Right lobe of liver (tissue), 6 donors: ENCODE measurements at regions not wholly inside any gene's neighbourhood (a gene's known extent, or its start where the extent isn't known, plus 50 kb on each side); places are given as distances from the start of the nearest gene placed in this dataset.
"Not testable (repeated sequence)": the region's sequence is repeated elsewhere in the genome, so short reads cannot be mapped to it uniquely, and the experiment has no call there.

Experiments used
- ATAC-seq, 4 donors: fragments of 200-7000 bp; cut with Tn5 transposase; one replicate each; pipeline ENCODE4 v1.9.1; 2020; ENCODE audit warnings: mild to moderate bottlenecking in 4 of 4, moderate library complexity in 4 of 4
- DNase-seq, 3 donors: peaks; one replicate each; pipeline ENCODE4 v3.0.0-alpha.2; 2020
- H3K27ac ChIP-seq, 3 donors: fragments of 200-600 bp; one replicate each; pipeline ENCODE4 v1.8.0; 2022
- H3K27me3 ChIP-seq, 2 donors: fragments of 200-600 bp; one replicate each; pipeline ENCODE4 v1.8.0; 2022
- H3K36me3 ChIP-seq, 4 donors: fragments of 200-600 bp; sonication (generic) in 1 of 4; one replicate each; pipeline versions ENCODE4 v1.5.1 to v1.8.0; 2017 to 2022; ENCODE audit warnings: control low read depth in 1 of 4
- H3K4me1 ChIP-seq, 4 donors: fragments of 200-600 bp; sonication (generic) in 1 of 4; one replicate each; pipeline versions ENCODE4 v1.5.1 to v1.8.0; 2017 to 2022; ENCODE audit warnings: control low read depth in 1 of 4
- H3K4me3 ChIP-seq, 3 donors: fragments of 200-600 bp; one replicate each; pipeline ENCODE4 v1.8.0; 2022
- H3K9me3 ChIP-seq, 4 donors: fragments of 200-600 bp; sonication (generic) in 1 of 4; one replicate each; pipeline versions ENCODE4 v1.5.1 to v1.8.0; 2017 to 2022; ENCODE audit warnings: control low read depth in 1 of 4
- CTCF ChIP-seq, 4 donors: fragments of 200-600 bp in 3 of 4; fragments of 450-650 bp in 1 of 4; IDR thresholded peaks; one replicate each; pipeline versions ENCODE4 v1.5.1 to v1.8.0; 2016 to 2022; ENCODE audit warnings: antibody characterized with exemption in 4 of 4, mild to moderate bottlenecking in 2 of 4
- POLR2A ChIP-seq: fragments of 450-650 bp; IDR thresholded peaks from one replicate; pipeline ENCODE4 v1.6.1; 2017; ENCODE audit warnings: antibody characterized with exemption, mild to moderate bottlenecking
- WGBS: methylation state at CpG from one replicate; pipeline ENCODE4 v1.1.6; 2018; ENCODE audit warnings: low coverage, low lambda C conversion rate; ENCODE audit not compliant: insufficient coverage; ENCODE audit errors: missing lambda C conversion rate; 5-methylcytosine and 5-hydroxymethylcytosine counted together
- intact Hi-C, 2 donors: fragments of 100-400 bp; cut with DNase I; formaldehyde crosslinking; loops; one replicate each; pipeline versions ENCODE4 v1.11.2 to v1.14.1; 2022
- donor health status: DM: no; HTN: yes; CAD: no.
- donor health status: DM: no; HTN: no; CAD: no.
- donor health status: DM: no; HTN: no; CAD: no.
- donor health status: DM: no; HTN: yes; CAD: no.
- donor health status: DM: no; HTN: yes; CAD: no.

- intact Hi-C loops: no loop called here
- Histone ChIP-seq H3K4me1 (no peaks in the 10 kb centered on the region), H3K9me3 (no peaks in the 10 kb centered on the region), H3K27me3 (no peaks in the 10 kb centered on the region), H3K36me3 (no peaks in the 10 kb centered on the region), H3K4me3 (no peak overlapping the region), H3K27ac (no peak overlapping the region)
- no peak for ATAC-seq
- WGBS: 68% methylated on average over 1 of the region's 1 CpG
- DNase-seq: no peak
- TF ChIP-seq POLR2A: no peak
- no peak for TF ChIP-seq CTCF (IDR thresholded peaks at IDR 0.05)
Observed at GRCh38 chr13:82961757-82962156, 920.5 kb downstream of the SLITRK1 start.

- H3K27ac ChIP-seq, DNase-seq, ATAC-seq, H3K4me3 ChIP-seq, H3K27me3 ChIP-seq, H3K9me3 ChIP-seq, H3K36me3 ChIP-seq, H3K4me1 ChIP-seq, intact Hi-C loops: not testable (repeated sequence)
- WGBS: 52% methylated on average over 3 of the region's 6 CpGs
Observed at GRCh38 chr13:82952336-82952735, 929.9 kb downstream of the SLITRK1 start.

- H3K9me3 ChIP-seq: no peaks in the 10 kb centered on the region
- no peaks in the 10 kb centered on the region for H3K4me1 ChIP-seq
- TF ChIP-seq POLR2A (no peak), CTCF (IDR thresholded peaks at IDR 0.05) (no peak)
- no peaks in the 10 kb centered on the region for H3K36me3 ChIP-seq
- intact Hi-C loops: no loop called here
- no peak overlapping the region for H3K27ac ChIP-seq
- no peak for ATAC-seq
- no peak overlapping the region for H3K4me3 ChIP-seq
- H3K27me3 ChIP-seq: no peaks in the 10 kb centered on the region
- DNase-seq: no peak
Observed at GRCh38 chr13:82947683-82948082, 934.6 kb downstream of the SLITRK1 start.

- 27% methylated on average over 2 of the region's 2 CpGs for WGBS
- no peaks in the 10 kb centered on the region for H3K36me3 ChIP-seq
- H3K4me1 ChIP-seq: no peaks in the 10 kb centered on the region
- no peak overlapping the region for H3K27ac ChIP-seq
- no peak for ATAC-seq
- intact Hi-C loops: no loop called here
- no peaks in the 10 kb centered on the region for H3K9me3 ChIP-seq
- no peaks in the 10 kb centered on the region for H3K27me3 ChIP-seq
- TF ChIP-seq CTCF (IDR thresholded peaks at IDR 0.05) (no peak), POLR2A (no peak)
- H3K4me3 ChIP-seq: no peak overlapping the region
- DNase-seq: no peak
Observed at GRCh38 chr13:82947191-82947621, 935.1 kb downstream of the SLITRK1 start.

- WGBS: 50% methylated on average over 1 of the region's 6 CpGs
- H3K27ac ChIP-seq: no peak overlapping the region
- ATAC-seq: peak in 1 of 4 donors; percentile 14
- no peaks in the 10 kb centered on the region for H3K36me3 ChIP-seq
- H3K27me3 ChIP-seq: no peaks in the 10 kb centered on the region
- H3K9me3 ChIP-seq: no peaks in the 10 kb centered on the region
- DNase-seq: no peak
- TF ChIP-seq POLR2A: no peak
- TF ChIP-seq CTCF (IDR thresholded peaks at IDR 0.05): no peak
- H3K4me3 ChIP-seq: no peak overlapping the region
- intact Hi-C loops: no loop called here
- no peaks in the 10 kb centered on the region for H3K4me1 ChIP-seq
Observed at GRCh38 chr13:82938644-82939043, 943.6 kb downstream of the SLITRK1 start.
